Ascending aorta (tissue), 2 donors: ENCODE measurements at regions not wholly inside any gene's neighbourhood (a gene's known extent, or its start where the extent isn't known, plus 50 kb on each side); places are given as distances from the start of the nearest gene placed in this dataset.

Experiments
- DNase-seq, 2 donors: peaks; one replicate each; pipeline ENCODE4 v3.0.0-alpha.2; 2019; ENCODE audit warnings: low spot score in 2 of 2
- H3K27ac ChIP-seq, 2 donors: fragments of 200-600 bp; sonication (generic); one replicate each; pipeline ENCODE4 v1.5.1; 2016 to 2017; ENCODE audit warnings: mild to moderate bottlenecking in 1 of 2
- H3K27me3 ChIP-seq: fragments of 200-600 bp; sonication (generic); one replicate; pipeline ENCODE4 v1.5.1; 2017
- H3K36me3 ChIP-seq, 2 donors: fragments of 200-600 bp; sonication (generic); one replicate each; pipeline ENCODE4 v1.5.1; 2016
- H3K4me1 ChIP-seq, 2 donors: fragments of 200-600 bp; sonication (generic); one replicate each; pipeline ENCODE4 v1.5.1; 2016 to 2017; ENCODE audit warnings: mild to moderate bottlenecking in 1 of 2
- H3K4me3 ChIP-seq, 2 donors: fragments of 200-600 bp; sonication (generic); one replicate each; pipeline ENCODE4 v1.5.1; 2016 to 2017; ENCODE audit warnings: mild to moderate bottlenecking in 1 of 2
- H3K9me3 ChIP-seq, 2 donors: fragments of 200-600 bp; sonication (generic); one replicate each; pipeline ENCODE4 v1.5.1; 2016
- intact Hi-C: fragments of 100-400 bp; cut with DNase I; formaldehyde crosslinking; loops from one replicate; pipeline ENCODE4 v1.15.1; 2023
- TF ChIP-seq, protein P1 (sequence below), 3 experiments: fragments of 200-600 bp in 2 of 3; fragments of 450-650 bp in 1 of 3; sonication (generic) in 2 of 3; IDR thresholded peaks; one replicate each; pipeline ENCODE4 v1.5.1; 2016 to 2019; ENCODE audit warnings: antibody characterized with exemption in 3 of 3, mild to moderate bottlenecking in 1 of 3, moderate library complexity in 1 of 3

DNA sequence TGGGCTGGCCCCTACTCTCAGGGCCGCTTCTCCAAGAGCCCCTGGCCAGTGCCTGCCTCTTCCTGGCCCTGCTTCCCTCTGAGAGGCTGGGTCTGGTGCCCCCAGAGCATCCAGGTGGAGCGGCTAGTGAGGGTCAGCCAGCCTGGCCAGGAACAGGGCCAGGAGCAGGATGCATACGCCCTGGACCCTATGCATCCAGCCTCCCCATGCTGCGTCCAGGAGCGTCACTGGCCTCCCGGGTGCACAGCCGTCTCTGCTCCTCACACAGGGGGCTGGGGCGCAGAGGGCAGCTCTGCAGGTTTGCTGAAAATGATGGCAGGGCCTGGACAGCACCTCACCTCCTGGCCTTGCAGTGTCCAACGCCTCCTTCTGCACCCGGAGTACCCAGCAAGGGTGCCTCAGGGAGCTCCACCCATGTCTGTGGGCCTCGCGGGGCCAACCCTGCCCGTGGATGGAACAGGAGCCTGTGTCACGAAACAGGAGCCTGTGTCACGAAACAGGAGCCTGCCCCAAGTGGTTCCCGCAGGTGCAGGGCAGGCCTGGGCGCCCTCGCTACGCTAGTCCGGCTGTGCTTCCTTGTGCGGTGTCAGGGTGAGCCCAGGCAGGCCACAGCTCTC, 246.2 kb upstream of the PPP2R2D start:
- TF ChIP-seq, protein P1, sequence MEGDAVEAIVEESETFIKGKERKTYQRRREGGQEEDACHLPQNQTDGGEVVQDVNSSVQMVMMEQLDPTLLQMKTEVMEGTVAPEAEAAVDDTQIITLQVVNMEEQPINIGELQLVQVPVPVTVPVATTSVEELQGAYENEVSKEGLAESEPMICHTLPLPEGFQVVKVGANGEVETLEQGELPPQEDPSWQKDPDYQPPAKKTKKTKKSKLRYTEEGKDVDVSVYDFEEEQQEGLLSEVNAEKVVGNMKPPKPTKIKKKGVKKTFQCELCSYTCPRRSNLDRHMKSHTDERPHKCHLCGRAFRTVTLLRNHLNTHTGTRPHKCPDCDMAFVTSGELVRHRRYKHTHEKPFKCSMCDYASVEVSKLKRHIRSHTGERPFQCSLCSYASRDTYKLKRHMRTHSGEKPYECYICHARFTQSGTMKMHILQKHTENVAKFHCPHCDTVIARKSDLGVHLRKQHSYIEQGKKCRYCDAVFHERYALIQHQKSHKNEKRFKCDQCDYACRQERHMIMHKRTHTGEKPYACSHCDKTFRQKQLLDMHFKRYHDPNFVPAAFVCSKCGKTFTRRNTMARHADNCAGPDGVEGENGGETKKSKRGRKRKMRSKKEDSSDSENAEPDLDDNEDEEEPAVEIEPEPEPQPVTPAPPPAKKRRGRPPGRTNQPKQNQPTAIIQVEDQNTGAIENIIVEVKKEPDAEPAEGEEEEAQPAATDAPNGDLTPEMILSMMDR (IDR thresholded peaks at IDR 0.05), result no peak
- no peak overlapping the region for H3K4me3 ChIP-seq
- intact Hi-C loops, result no loop called here
- H3K27ac ChIP-seq, result no peak overlapping the region
- H3K4me1 ChIP-seq, result no peaks in the 10 kb centered on the region
- H3K36me3 ChIP-seq, result no peaks in the 10 kb centered on the region
- DNase-seq, result no peak
- H3K27me3 ChIP-seq, result no peaks in the 10 kb centered on the region
- H3K9me3 ChIP-seq, result no peaks in the 10 kb centered on the region

DNA sequence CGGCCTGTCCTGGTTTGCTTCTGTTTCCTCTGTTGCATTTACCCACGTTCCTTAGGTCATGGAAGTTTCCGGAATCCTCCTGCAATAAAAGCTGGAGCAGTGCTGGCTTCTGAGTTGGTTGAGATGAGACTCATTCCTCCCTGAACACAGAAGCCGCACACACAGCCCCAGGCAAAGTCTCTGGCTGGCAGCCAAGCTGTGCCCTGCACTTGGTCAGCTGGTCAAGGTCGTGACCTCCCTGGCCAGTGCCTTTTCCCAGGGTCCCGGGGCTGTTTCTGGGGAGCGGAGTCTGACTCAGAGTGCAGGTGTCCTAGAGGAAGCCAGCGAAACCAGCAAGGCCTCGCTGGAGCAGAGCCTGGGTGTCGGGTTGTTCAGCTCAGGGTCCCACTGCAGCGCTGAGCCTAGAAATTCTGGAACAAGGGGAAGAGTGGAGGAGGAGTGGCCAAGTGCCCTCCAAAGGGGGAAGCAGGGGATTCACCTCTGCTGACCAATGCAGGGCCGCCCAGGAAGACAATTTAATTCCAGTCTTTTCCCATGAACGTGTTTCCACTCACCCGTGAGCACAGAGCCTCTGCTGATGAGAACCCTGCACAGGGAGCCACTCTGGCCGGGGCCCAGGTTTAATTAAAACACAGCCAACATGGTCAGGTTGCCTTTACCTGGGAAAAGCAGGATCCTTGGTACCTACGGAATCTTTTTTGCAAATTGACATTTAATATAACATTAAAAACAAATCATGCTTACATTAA, 245.5 kb upstream of the PPP2R2D start:
- no peak overlapping the region for H3K27ac ChIP-seq
- H3K9me3 ChIP-seq, result no peaks in the 10 kb centered on the region
- TF ChIP-seq, protein P1 (IDR thresholded peaks at IDR 0.05), result no peak

DNA sequence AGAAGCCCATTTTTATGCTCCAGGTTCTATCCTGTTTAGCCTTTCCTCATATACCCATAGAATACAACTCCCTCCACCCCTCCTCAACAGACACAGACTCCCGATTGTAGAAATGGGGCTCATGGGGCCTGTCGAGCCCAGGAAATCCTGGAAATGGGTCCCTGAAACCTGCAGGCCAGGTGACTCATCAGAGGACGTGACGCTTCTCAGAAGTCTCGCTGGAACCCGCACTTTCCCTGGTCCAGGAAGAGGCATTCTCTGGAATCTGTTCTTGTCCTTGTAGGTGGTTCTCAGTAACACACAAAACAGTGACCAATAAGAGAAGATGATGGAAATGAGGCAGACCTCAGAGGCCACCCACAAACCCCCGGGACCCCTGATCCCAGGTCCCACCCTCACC, 244.8 kb upstream of the PPP2R2D start:
- TF ChIP-seq, protein P1 (IDR thresholded peaks at IDR 0.05), result no peak
- Histone ChIP-seq H3K4me3 (no peak overlapping the region), H3K27me3 (no peaks in the 10 kb centered on the region), H3K4me1 (no peaks in the 10 kb centered on the region), H3K9me3 (no peaks in the 10 kb centered on the region), H3K36me3 (no peaks in the 10 kb centered on the region), H3K27ac (no peak overlapping the region)
- no peak for DNase-seq
- intact Hi-C loops, result no loop called here

More for the DNA sequence above, 245.5 kb upstream of the PPP2R2D start:
- DNase-seq, result no peak
- Histone ChIP-seq H3K4me3 (no peak overlapping the region), H3K4me1 (no peaks in the 10 kb centered on the region), H3K36me3 (no peaks in the 10 kb centered on the region), H3K27me3 (no peaks in the 10 kb centered on the region)
- intact Hi-C loops, result no loop called here

DNA sequence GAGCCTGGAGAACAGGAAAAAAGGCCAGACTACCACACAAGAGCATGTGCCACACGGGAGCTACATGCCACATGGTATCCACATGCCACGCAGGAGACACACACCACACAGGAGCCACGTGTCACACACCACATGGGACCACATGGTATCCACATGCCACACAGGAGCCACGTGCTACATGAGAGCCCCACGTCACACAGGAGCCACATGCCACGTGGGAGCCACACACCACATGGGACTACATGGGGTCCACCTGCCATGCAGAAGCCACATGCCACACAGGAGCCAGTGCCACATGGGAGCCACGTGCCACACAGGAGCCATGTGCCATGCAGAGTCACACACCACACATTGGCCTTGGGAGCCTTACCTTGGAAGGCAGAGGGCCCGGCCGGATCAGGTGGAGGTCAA, 244.4 kb upstream of the PPP2R2D start:
- H3K4me3 ChIP-seq, result no peak overlapping the region
- DNase-seq, result no peak
- no peaks in the 10 kb centered on the region for H3K27me3 ChIP-seq
- intact Hi-C loops, result no loop called here
- H3K9me3 ChIP-seq, result no peaks in the 10 kb centered on the region
- H3K27ac ChIP-seq, result no peak overlapping the region
- H3K4me1 ChIP-seq, result no peaks in the 10 kb centered on the region
- TF ChIP-seq, protein P1 (IDR thresholded peaks at IDR 0.05), result no peak
- H3K36me3 ChIP-seq, result no peaks in the 10 kb centered on the region

DNA sequence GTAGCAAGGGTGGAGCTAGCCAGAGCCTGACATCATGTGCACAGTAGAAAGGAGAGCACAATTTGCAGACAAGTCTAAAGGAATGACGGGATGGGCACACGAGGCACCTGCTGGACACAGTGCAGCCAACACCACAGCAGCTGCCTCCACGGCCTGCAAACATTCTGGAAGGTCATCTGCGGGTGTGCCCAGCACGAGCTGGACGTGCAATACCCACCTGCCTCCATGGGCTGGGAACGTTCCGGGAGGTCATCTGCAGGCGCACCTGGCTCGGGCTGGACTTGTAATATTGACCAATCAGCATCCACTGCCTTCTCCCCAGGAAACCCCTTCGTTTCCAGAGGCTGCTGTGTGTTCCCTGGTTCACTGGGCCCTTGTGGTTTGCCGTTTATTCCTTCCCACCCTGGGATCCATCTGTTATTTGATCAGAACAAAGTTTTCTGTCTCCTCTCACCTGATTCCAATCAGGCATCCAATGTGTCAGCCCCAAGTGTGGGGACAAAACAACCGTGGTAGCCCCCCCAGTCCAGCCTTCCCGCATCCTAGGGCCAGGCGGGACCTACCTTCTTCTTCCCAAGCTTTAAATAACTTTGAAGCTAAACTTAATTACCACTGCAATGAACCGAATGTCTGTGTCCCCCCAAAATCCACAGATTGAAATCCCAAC, 243.4 kb upstream of the PPP2R2D start:
- Histone ChIP-seq H3K9me3 (no peaks in the 10 kb centered on the region), H3K27me3 (no peaks in the 10 kb centered on the region), H3K36me3 (no peaks in the 10 kb centered on the region), H3K4me1 (no peaks in the 10 kb centered on the region), H3K4me3 (no peak overlapping the region), H3K27ac (no peak overlapping the region)
- no peak for DNase-seq
- intact Hi-C loops, result no loop called here
- TF ChIP-seq, protein P1 (IDR thresholded peaks at IDR 0.05), result no peak
